Progenitor cell of endocrine pancreas (in vitro differentiated cells): ENCODE measurements at regions not wholly inside any gene's neighbourhood (a gene's known extent, or its start where the extent isn't known, plus 50 kb on each side); places are given as distances from the start of the nearest gene placed in this dataset.
"Not testable (repeated sequence)": the region's sequence is repeated elsewhere in the genome, so short reads cannot be mapped to it uniquely, and the experiment has no call there.

Source experiments
- DNase-seq: peaks from one replicate; pipeline ENCODE4 v3.0.0; 2021; ENCODE audit warnings: low spot score; ENCODE audit not compliant: unreplicated experiment
- H3K27ac Mint-ChIP-seq: 2 replicates; pipeline ENCODE4 v1.8.0; 2021; ENCODE audit warnings: mild to moderate bottlenecking, moderate library complexity, mixed read lengths
- H3K27me3 Mint-ChIP-seq: 2 replicates; pipeline ENCODE4 v1.8.0; 2021; ENCODE audit warnings: mixed read lengths
- H3K36me3 Mint-ChIP-seq: 2 replicates; pipeline ENCODE4 v1.8.0; 2022; ENCODE audit warnings: mixed read lengths; ENCODE audit not compliant: insufficient read depth
- H3K4me1 Mint-ChIP-seq: 2 replicates; pipeline ENCODE4 v1.8.0; 2021; ENCODE audit warnings: low read depth, mixed read lengths
- H3K4me3 Mint-ChIP-seq: 2 replicates; pipeline ENCODE4 v1.8.0; 2021; ENCODE audit warnings: low read depth, mild to moderate bottlenecking, moderate library complexity, mixed read lengths
- H3K9me3 Mint-ChIP-seq: 2 replicates; pipeline ENCODE4 v1.8.0; 2021; ENCODE audit warnings: low read depth, mixed read lengths
- CTCF ChIP-seq: fragments of 200-600 bp; sonication (generic); IDR thresholded peaks from one replicate; pipeline ENCODE4 v1.5.0; 2021; ENCODE audit warnings: antibody characterized with exemption, mild to moderate bottlenecking; ENCODE audit not compliant: unreplicated experiment

GRCh38 chr4:187724456-187724855 lies 271.1 kb upstream of the ZFP42 start:
- H3K4me1 Mint-ChIP-seq: no peaks in the 10 kb centered on the region
- H3K27ac Mint-ChIP-seq: no peak overlapping the region
- DNase-seq: no peak
- no peak for TF ChIP-seq CTCF
- no peaks in the 10 kb centered on the region for H3K9me3 Mint-ChIP-seq
- no peaks in the 10 kb centered on the region for H3K27me3 Mint-ChIP-seq
- no peaks in the 10 kb centered on the region for H3K36me3 Mint-ChIP-seq
- no peak overlapping the region for H3K4me3 Mint-ChIP-seq

GRCh38 chr4:187726485-187726884 lies 269.1 kb upstream of the ZFP42 start:
- H3K4me1 Mint-ChIP-seq: no peaks in the 10 kb centered on the region
- no peak overlapping the region for H3K4me3 Mint-ChIP-seq
- H3K9me3 Mint-ChIP-seq: peaks cover 13% of the 10 kb centered on the region
- no peak for TF ChIP-seq CTCF
- H3K27me3 Mint-ChIP-seq: no peaks in the 10 kb centered on the region
- no peak overlapping the region for H3K27ac Mint-ChIP-seq
- no peak for DNase-seq
- no peaks in the 10 kb centered on the region for H3K36me3 Mint-ChIP-seq

GRCh38 chr4:187732524-187732923 lies 263.0 kb upstream of the ZFP42 start:
- Mint-ChIP-seq H3K27ac (no peak overlapping the region), H3K27me3 (no peaks in the 10 kb centered on the region), H3K4me1 (no peaks in the 10 kb centered on the region), H3K9me3 (peaks cover 14% of the 10 kb centered on the region), H3K4me3 (no peak overlapping the region), H3K36me3 (no peaks in the 10 kb centered on the region)
- no peak for DNase-seq
- no peak for TF ChIP-seq CTCF

GRCh38 chr4:187739771-187740170 lies 255.8 kb upstream of the ZFP42 start:
- H3K4me3 Mint-ChIP-seq: no peak overlapping the region
- H3K27ac Mint-ChIP-seq: no peak overlapping the region
- no peaks in the 10 kb centered on the region for H3K4me1 Mint-ChIP-seq
- no peak for DNase-seq
- peaks cover 22% of the 10 kb centered on the region for H3K9me3 Mint-ChIP-seq
- no peaks in the 10 kb centered on the region for H3K36me3 Mint-ChIP-seq
- no peak for TF ChIP-seq CTCF
- no peaks in the 10 kb centered on the region for H3K27me3 Mint-ChIP-seq

- peaks cover 26% of the 10 kb centered on the region for H3K9me3 Mint-ChIP-seq
- H3K4me1 Mint-ChIP-seq: no peaks in the 10 kb centered on the region
- H3K4me3 Mint-ChIP-seq: no peak overlapping the region
- no peak for TF ChIP-seq CTCF
- DNase-seq: no peak
- no peak overlapping the region for H3K27ac Mint-ChIP-seq
- peaks cover 2% of the 10 kb centered on the region for H3K36me3 Mint-ChIP-seq
- no peaks in the 10 kb centered on the region for H3K27me3 Mint-ChIP-seq
Measured at GRCh38 chr4:187744911-187745310, 250.7 kb upstream of the ZFP42 start.

GRCh38 chr4:187750652-187751051 lies 244.9 kb upstream of the ZFP42 start:
- not testable (repeated sequence) for H3K27me3 Mint-ChIP-seq, H3K36me3 Mint-ChIP-seq, H3K4me1 Mint-ChIP-seq, DNase-seq, H3K27ac Mint-ChIP-seq, H3K4me3 Mint-ChIP-seq
- H3K9me3 Mint-ChIP-seq: peaks cover 21% of the 10 kb centered on the region
